Immature natural killer cell (primary cell): ENCODE measurements at regions not wholly inside any gene's neighbourhood (a gene's known extent, or its start where the extent isn't known, plus 50 kb on each side); places are given as distances from the start of the nearest gene placed in this dataset.

Experiments
- DNase-seq, 3 donors: peaks; one replicate each; pipeline ENCODE4 v3.0.0; 2022; ENCODE audit warnings: mixed read lengths in 1 of 3
- H3K27ac Mint-ChIP-seq, 6 donors: one replicate each; pipeline ENCODE4 v1.8.0; 2020; ENCODE audit warnings: mixed read lengths in 6 of 6, mild to moderate bottlenecking in 5 of 6, inconsistent platforms in 4 of 6, moderate library complexity in 3 of 6
- H3K27me3 Mint-ChIP-seq, 3 donors: one replicate each; pipeline ENCODE4 v1.8.0; 2020 to 2021; ENCODE audit warnings: low read depth in 3 of 3, mild to moderate bottlenecking in 3 of 3, mixed read lengths in 3 of 3, moderate library complexity in 3 of 3, inconsistent platforms in 1 of 3
- H3K36me3 Mint-ChIP-seq, 3 donors: one replicate each; pipeline ENCODE4 v1.8.0; 2020; ENCODE audit warnings: mixed read lengths in 3 of 3, inconsistent platforms in 2 of 3, mild to moderate bottlenecking in 2 of 3
- H3K4me1 Mint-ChIP-seq, 2 donors: one replicate each; pipeline ENCODE4 v1.8.0; 2020; ENCODE audit warnings: inconsistent platforms in 2 of 2, mild to moderate bottlenecking in 2 of 2, mixed read lengths in 2 of 2, moderate library complexity in 1 of 2
- H3K4me3 Mint-ChIP-seq, 5 donors: one replicate each; pipeline ENCODE4 v1.8.0; 2020; ENCODE audit warnings: mild to moderate bottlenecking in 5 of 5, mixed read lengths in 5 of 5, inconsistent platforms in 3 of 5, moderate library complexity in 3 of 5
- H3K9me3 Mint-ChIP-seq, 6 donors: one replicate each; pipeline ENCODE4 v1.8.0; 2020; ENCODE audit warnings: mild to moderate bottlenecking in 6 of 6, mixed read lengths in 6 of 6, inconsistent platforms in 4 of 6, moderate library complexity in 3 of 6

DNA sequence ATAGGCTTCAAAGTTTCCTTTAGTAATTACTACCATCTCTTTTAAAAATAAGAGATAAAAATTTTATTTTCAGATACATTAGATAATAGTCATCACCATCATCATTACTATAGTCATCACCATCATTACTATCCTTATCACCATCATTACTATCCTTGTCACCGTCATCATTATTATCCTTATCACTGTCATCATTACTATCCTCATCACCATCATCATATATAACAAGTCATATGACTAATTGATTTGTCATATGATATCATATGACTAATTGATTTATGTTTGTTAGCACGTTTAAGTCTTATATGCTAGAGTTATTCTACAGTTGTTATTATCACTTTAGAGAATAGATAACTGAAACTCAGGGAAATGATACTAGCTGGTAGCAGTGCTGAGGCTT is 382.1 kb upstream of the CDH18 start:
- peaks cover 7 to 50% (median 30%) of the 10 kb centered on the region in 6 donors for H3K9me3 Mint-ChIP-seq
- no peak overlapping the region for H3K27ac Mint-ChIP-seq
- no peaks in the 10 kb centered on the region for H3K4me1 Mint-ChIP-seq
- H3K27me3 Mint-ChIP-seq: peaks cover 0 to 5% (median 1%) of the 10 kb centered on the region in 3 donors
- H3K36me3 Mint-ChIP-seq: no peaks in the 10 kb centered on the region
- DNase-seq: no peak
- no peak overlapping the region for H3K4me3 Mint-ChIP-seq

GRCh38 chr5:20369518-20369885 is 381.5 kb upstream of the CDH18 start:
- DNase-seq: no peak
- peaks cover 7 to 55% (median 33%) of the 10 kb centered on the region in 6 donors for H3K9me3 Mint-ChIP-seq
- H3K4me1 Mint-ChIP-seq: no peaks in the 10 kb centered on the region
- H3K36me3 Mint-ChIP-seq: no peaks in the 10 kb centered on the region
- peaks cover 0 to 5% (median 1%) of the 10 kb centered on the region in 3 donors for H3K27me3 Mint-ChIP-seq
- H3K27ac Mint-ChIP-seq: no peak overlapping the region
- H3K4me3 Mint-ChIP-seq: no peak overlapping the region

GRCh38 chr5:20368571-20369517 is 380.8 kb upstream of the CDH18 start:
- Mint-ChIP-seq H3K36me3 (no peaks in the 10 kb centered on the region), H3K4me3 (no peak overlapping the region), H3K27ac (no peak overlapping the region), H3K4me1 (no peaks in the 10 kb centered on the region), H3K9me3 (peaks cover 7 to 51% (median 32%) of the 10 kb centered on the region in 6 donors), H3K27me3 (peaks cover 0 to 5% (median 1%) of the 10 kb centered on the region in 3 donors)
- no peak for DNase-seq

DNA sequence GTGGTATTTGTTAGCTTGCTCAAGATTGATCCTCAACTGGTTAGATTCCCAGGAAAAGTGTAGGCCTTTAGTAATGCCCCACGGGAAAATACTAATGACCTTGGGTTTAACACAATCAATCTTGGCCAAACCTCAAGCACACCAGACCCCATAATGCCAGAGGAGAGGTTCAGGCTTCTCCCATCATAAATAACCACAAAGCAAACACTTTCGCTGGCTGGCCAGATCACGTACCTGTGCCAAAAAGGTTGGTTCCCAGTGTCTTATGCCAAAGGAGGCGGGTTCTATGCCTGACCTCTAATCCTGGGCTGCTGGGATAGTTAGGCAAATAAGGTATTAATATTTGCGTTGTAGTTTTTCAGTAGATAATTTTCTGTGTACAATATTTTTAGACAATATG is 379.2 kb upstream of the CDH18 start:
- DNase-seq: no peak
- H3K9me3 Mint-ChIP-seq: peaks cover 7 to 55% (median 32%) of the 10 kb centered on the region in 6 donors
- no peak overlapping the region for H3K27ac Mint-ChIP-seq
- no peaks in the 10 kb centered on the region for H3K36me3 Mint-ChIP-seq
- peaks cover 0 to 5% (median 1%) of the 10 kb centered on the region in 3 donors for H3K27me3 Mint-ChIP-seq
- H3K4me3 Mint-ChIP-seq: no peak overlapping the region
- no peaks in the 10 kb centered on the region for H3K4me1 Mint-ChIP-seq

GRCh38 chr5:20360263-20360662 is 372.3 kb upstream of the CDH18 start:
- peaks cover 3 to 51% (median 18%) of the 10 kb centered on the region in 6 donors for H3K9me3 Mint-ChIP-seq
- no peak overlapping the region for H3K4me3 Mint-ChIP-seq
- H3K4me1 Mint-ChIP-seq: no peaks in the 10 kb centered on the region
- no peak for DNase-seq
- peaks cover 0 to 2% (median 0%) of the 10 kb centered on the region in 3 donors for H3K27me3 Mint-ChIP-seq
- no peaks in the 10 kb centered on the region for H3K36me3 Mint-ChIP-seq
- no peak overlapping the region for H3K27ac Mint-ChIP-seq

- peaks cover 0 to 2% (median 0%) of the 10 kb centered on the region in 3 donors for H3K27me3 Mint-ChIP-seq
- DNase-seq: no peak
- H3K36me3 Mint-ChIP-seq: no peaks in the 10 kb centered on the region
- H3K9me3 Mint-ChIP-seq: peaks cover 4 to 47% (median 15%) of the 10 kb centered on the region in 6 donors
- H3K27ac Mint-ChIP-seq: no peak overlapping the region
- no peaks in the 10 kb centered on the region for H3K4me1 Mint-ChIP-seq
- H3K4me3 Mint-ChIP-seq: no peak overlapping the region
Observed at GRCh38 chr5:20359377-20359776, 371.4 kb upstream of the CDH18 start.

- no peak overlapping the region for H3K4me3 Mint-ChIP-seq
- peaks cover 8 to 41% (median 13%) of the 10 kb centered on the region in 6 donors for H3K9me3 Mint-ChIP-seq
- H3K27me3 Mint-ChIP-seq: no peaks in the 10 kb centered on the region
- no peaks in the 10 kb centered on the region for H3K4me1 Mint-ChIP-seq
- H3K36me3 Mint-ChIP-seq: peaks cover 0 to 4% (median 0%) of the 10 kb centered on the region in 3 donors
- no peak overlapping the region for H3K27ac Mint-ChIP-seq
- DNase-seq: no peak
Observed at GRCh38 chr5:20353499-20353898, 365.5 kb upstream of the CDH18 start.

DNA sequence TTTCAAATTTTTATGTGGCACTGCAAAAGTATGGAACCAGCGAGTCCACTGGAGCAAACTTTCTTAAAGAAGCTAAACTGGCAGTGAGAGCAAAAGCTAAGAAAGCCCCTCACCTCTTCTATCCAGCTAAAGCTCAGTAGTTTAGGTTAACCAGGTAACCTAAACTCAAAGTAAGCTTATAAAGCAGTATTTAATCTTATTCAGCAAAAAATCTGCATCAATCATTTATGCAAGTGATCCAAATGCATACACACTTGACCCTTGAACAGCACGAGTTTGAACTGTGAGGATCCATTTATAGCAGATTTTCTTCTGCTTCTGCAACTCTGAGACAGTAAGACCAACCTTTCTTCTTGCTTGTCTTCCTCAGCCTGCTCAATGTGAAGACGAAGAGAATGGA is 363.8 kb upstream of the CDH18 start:
- Mint-ChIP-seq H3K36me3 (peaks cover 0 to 4% (median 0%) of the 10 kb centered on the region in 3 donors), H3K4me1 (no peaks in the 10 kb centered on the region), H3K27ac (no peak overlapping the region), H3K4me3 (no peak overlapping the region), H3K9me3 (peaks cover 3 to 38% (median 23%) of the 10 kb centered on the region in 6 donors), H3K27me3 (no peaks in the 10 kb centered on the region)
- no peak for DNase-seq

GRCh38 chr5:20348321-20348720 is 360.3 kb upstream of the CDH18 start:
- H3K27ac Mint-ChIP-seq: no peak overlapping the region
- no peak overlapping the region for H3K4me3 Mint-ChIP-seq
- no peak for DNase-seq
- peaks cover 0 to 4% (median 0%) of the 10 kb centered on the region in 3 donors for H3K36me3 Mint-ChIP-seq
- H3K27me3 Mint-ChIP-seq: no peaks in the 10 kb centered on the region
- no peaks in the 10 kb centered on the region for H3K4me1 Mint-ChIP-seq
- peaks cover 4 to 40% (median 26%) of the 10 kb centered on the region in 6 donors for H3K9me3 Mint-ChIP-seq

GRCh38 chr5:20347334-20347733 is 359.3 kb upstream of the CDH18 start:
- Mint-ChIP-seq H3K36me3 (peaks cover 0 to 4% (median 0%) of the 10 kb centered on the region in 3 donors), H3K4me1 (no peaks in the 10 kb centered on the region), H3K27ac (no peak overlapping the region), H3K4me3 (no peak overlapping the region), H3K9me3 (peaks cover 14 to 50% (median 29%) of the 10 kb centered on the region in 6 donors), H3K27me3 (no peaks in the 10 kb centered on the region)
- no peak for DNase-seq

GRCh38 chr5:20340126-20340525 is 352.1 kb upstream of the CDH18 start:
- no peak overlapping the region for H3K4me3 Mint-ChIP-seq

GRCh38 chr5:20335978-20336377 is 348.0 kb upstream of the CDH18 start:
- Mint-ChIP-seq H3K27ac (no peak overlapping the region), H3K4me1 (no peaks in the 10 kb centered on the region), H3K36me3 (peaks cover 0 to 6% (median 0%) of the 10 kb centered on the region in 3 donors), H3K27me3 (peaks cover 0 to 2% (median 1%) of the 10 kb centered on the region in 3 donors), H3K4me3 (no peak overlapping the region), H3K9me3 (peaks cover 8 to 55% (median 36%) of the 10 kb centered on the region in 6 donors)
- no peak for DNase-seq

More at GRCh38 chr5:20340126-20340525, 352.1 kb upstream of the CDH18 start:
- H3K9me3 Mint-ChIP-seq: peaks cover 6 to 62% (median 42%) of the 10 kb centered on the region in 6 donors
- H3K27ac Mint-ChIP-seq: no peak overlapping the region
- no peaks in the 10 kb centered on the region for H3K4me1 Mint-ChIP-seq
- H3K27me3 Mint-ChIP-seq: peaks cover 0 to 2% (median 1%) of the 10 kb centered on the region in 3 donors
- no peak for DNase-seq
- no peaks in the 10 kb centered on the region for H3K36me3 Mint-ChIP-seq

DNA sequence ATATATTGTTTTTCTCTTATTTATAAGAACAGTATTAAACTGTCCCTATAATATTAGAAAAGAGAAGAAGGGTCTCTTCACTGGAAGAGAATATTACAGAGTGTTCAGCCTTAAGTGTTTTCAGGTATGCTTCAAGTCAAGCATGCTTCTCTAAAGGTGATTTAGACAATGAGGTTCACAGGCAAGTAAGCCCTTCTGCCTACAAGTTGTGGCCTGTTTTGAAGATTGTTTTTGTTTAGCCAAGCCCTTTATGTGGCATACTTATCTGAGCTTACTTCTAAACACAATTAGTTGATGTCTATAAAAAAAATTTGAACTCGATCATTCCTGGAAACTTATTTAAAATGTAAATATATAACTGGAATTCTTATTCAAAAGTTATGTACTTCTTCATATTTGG is 343.8 kb upstream of the CDH18 start:
- H3K36me3 Mint-ChIP-seq: peaks cover 0 to 12% (median 0%) of the 10 kb centered on the region in 3 donors
- no peak for DNase-seq
- no peak overlapping the region for H3K4me3 Mint-ChIP-seq
- no peak overlapping the region for H3K27ac Mint-ChIP-seq
- peaks cover 0 to 2% (median 2%) of the 10 kb centered on the region in 3 donors for H3K27me3 Mint-ChIP-seq
- H3K4me1 Mint-ChIP-seq: no peaks in the 10 kb centered on the region
- peaks cover 7 to 52% (median 22%) of the 10 kb centered on the region in 6 donors for H3K9me3 Mint-ChIP-seq

DNA sequence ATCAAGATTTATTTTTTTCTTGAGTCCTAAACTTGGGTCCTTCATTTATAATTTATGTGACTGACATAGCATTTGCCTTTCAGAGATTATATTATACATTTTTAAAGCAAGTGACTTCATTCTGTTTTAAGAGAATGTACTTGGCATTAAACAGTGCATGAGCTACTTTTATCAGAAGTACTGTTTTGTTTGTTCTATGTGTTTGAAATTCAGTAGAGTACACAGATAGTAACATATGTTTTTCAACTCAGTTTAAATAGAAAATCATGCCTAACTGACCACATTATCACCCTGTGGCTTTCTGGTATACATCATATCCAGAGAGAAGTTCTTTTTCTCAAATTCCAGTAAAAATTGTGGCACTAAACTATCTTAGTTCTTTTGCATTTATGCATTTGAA is 335.3 kb upstream of the CDH18 start:
- Mint-ChIP-seq H3K9me3 (peaks cover 5 to 64% (median 27%) of the 10 kb centered on the region in 6 donors), H3K27ac (no peak overlapping the region), H3K4me3 (no peak overlapping the region), H3K36me3 (peaks cover 0 to 6% (median 0%) of the 10 kb centered on the region in 3 donors), H3K27me3 (peaks cover 0 to 2% (median 0%) of the 10 kb centered on the region in 3 donors), H3K4me1 (no peaks in the 10 kb centered on the region)
- DNase-seq: no peak
